Mucosa of descending colon (tissue), 3 donors: ENCODE measurements at regions not wholly inside any gene's neighbourhood (a gene's known extent, or its start where the extent isn't known, plus 50 kb on each side); places are given as distances from the start of the nearest gene placed in this dataset.

ENCODE experiments used
- ATAC-seq: fragments of 200-7000 bp; cut with Tn5 transposase; one replicate; pipeline ENCODE4 v1.9.1; 2020; ENCODE audit warnings: mild to moderate bottlenecking, moderate library complexity
- DNase-seq, 3 donors: peaks; one replicate each; pipeline ENCODE4 v3.0.0-alpha.2; 2020
- H3K36me3 ChIP-seq: fragments of 200-600 bp; one replicate; pipeline ENCODE4 v1.8.0; 2021; ENCODE audit warnings: low read depth, mild to moderate bottlenecking
- H3K4me1 ChIP-seq: fragments of 200-600 bp; one replicate; pipeline ENCODE4 v1.8.0; 2021; ENCODE audit warnings: low read depth, mild to moderate bottlenecking
- H3K4me3 ChIP-seq: fragments of 200-600 bp; one replicate; pipeline ENCODE4 v1.8.0; 2021; ENCODE audit warnings: mild to moderate bottlenecking
- H3K9me3 ChIP-seq: fragments of 200-600 bp; one replicate; pipeline ENCODE4 v1.8.0; 2021; ENCODE audit warnings: mild to moderate bottlenecking
- intact Hi-C, 2 donors: fragments of 100-400 bp; cut with DNase I in 1 of 2; cut with micrococcal nuclease in 1 of 2; formaldehyde crosslinking; loops; one replicate each; pipeline versions ENCODE4 v1.11.0 to v1.11.1; 2022; cut with DNase I, micrococcal nuclease
- TF ChIP-seq, protein P1 (sequence below): fragments of 200-600 bp; IDR thresholded peaks from one replicate; pipeline ENCODE4 v1.8.0; 2022; ENCODE audit warnings: antibody characterized with exemption, mild to moderate bottlenecking
- donor health status: DM: no; HTN: no; CAD: no; lungs with moderate emphysema.
- donor health status: DM: no; HTN: no; CAD: no.
- donor health status: DM: no; HTN: yes; CAD: no.

DNA sequence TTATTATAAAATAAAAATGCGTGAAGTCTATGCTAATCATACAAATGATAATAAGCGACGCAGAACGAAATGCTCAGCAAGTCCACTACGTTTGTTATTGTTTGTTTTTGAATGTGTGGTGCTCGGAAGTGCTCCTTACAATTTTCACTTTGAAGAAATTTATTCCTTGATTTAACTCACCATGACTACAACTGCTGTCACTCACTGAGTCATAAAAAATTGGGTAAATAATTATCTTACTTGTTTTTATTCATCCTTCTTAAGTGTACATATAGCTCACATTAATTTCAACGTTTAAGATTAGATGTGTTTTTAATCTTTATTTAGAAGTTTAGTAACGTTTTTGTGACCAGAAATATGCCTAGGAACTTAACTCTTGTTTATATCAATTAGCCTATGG lies 66.7 kb upstream of the NANOGP8 start:
- no peaks in the 10 kb centered on the region for H3K36me3 ChIP-seq
- no peak for ATAC-seq
- intact Hi-C loops: no loop called here
- H3K4me1 ChIP-seq: no peaks in the 10 kb centered on the region
- H3K9me3 ChIP-seq: no peaks in the 10 kb centered on the region
- TF ChIP-seq, protein P1, sequence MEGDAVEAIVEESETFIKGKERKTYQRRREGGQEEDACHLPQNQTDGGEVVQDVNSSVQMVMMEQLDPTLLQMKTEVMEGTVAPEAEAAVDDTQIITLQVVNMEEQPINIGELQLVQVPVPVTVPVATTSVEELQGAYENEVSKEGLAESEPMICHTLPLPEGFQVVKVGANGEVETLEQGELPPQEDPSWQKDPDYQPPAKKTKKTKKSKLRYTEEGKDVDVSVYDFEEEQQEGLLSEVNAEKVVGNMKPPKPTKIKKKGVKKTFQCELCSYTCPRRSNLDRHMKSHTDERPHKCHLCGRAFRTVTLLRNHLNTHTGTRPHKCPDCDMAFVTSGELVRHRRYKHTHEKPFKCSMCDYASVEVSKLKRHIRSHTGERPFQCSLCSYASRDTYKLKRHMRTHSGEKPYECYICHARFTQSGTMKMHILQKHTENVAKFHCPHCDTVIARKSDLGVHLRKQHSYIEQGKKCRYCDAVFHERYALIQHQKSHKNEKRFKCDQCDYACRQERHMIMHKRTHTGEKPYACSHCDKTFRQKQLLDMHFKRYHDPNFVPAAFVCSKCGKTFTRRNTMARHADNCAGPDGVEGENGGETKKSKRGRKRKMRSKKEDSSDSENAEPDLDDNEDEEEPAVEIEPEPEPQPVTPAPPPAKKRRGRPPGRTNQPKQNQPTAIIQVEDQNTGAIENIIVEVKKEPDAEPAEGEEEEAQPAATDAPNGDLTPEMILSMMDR: no peak
- H3K4me3 ChIP-seq: no peak overlapping the region
- DNase-seq: no peak

DNA sequence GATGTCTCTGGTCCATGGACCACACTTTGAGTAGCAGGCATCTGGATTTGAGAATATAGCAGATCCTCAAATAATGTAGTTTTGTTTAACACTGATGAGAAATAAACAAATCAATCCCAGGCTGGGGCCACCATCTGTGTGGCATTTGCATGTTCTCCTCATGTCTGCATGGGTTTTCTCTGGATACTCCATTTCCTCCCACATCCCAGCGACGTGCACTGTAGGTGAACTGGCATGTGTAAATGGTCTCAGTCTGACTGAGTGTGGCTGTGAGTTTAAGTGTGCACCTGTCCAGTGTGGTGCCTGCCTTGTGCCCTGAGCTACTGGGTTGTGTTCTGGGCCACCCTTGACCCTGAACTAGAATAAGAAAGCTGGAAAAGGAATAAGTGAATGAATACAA lies 66.3 kb upstream of the NANOGP8 start:
- Histone ChIP-seq H3K9me3 (no peaks in the 10 kb centered on the region), H3K4me1 (no peaks in the 10 kb centered on the region), H3K36me3 (no peaks in the 10 kb centered on the region), H3K4me3 (no peak overlapping the region)
- DNase-seq: no peak
- TF ChIP-seq, protein P1: no peak
- no peak for ATAC-seq
- intact Hi-C loops: no loop called here

DNA sequence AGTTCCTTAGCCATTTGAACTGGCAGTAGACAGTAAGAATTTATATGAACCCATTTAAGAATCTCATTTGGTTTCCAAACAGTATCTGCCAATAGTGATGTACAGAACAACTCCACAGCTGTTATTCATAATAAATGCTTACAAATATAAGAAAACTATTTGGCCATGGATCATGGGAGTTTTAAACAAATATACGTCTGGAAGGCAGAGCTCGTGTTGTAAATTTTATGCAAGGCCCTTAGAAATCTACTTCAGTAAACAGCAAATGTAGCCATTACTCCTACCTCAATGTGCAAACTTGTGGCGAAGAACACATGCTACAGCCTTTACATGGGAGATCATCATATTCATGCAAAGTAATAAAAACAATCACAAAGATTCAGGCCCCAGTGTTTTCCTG lies 65.3 kb upstream of the NANOGP8 start:
- Histone ChIP-seq H3K9me3 (no peaks in the 10 kb centered on the region), H3K4me1 (no peaks in the 10 kb centered on the region), H3K4me3 (no peak overlapping the region), H3K36me3 (no peaks in the 10 kb centered on the region)
- DNase-seq (no peak), ATAC-seq (no peak)
- TF ChIP-seq, protein P1: no peak
- intact Hi-C loops: no loop called here

DNA sequence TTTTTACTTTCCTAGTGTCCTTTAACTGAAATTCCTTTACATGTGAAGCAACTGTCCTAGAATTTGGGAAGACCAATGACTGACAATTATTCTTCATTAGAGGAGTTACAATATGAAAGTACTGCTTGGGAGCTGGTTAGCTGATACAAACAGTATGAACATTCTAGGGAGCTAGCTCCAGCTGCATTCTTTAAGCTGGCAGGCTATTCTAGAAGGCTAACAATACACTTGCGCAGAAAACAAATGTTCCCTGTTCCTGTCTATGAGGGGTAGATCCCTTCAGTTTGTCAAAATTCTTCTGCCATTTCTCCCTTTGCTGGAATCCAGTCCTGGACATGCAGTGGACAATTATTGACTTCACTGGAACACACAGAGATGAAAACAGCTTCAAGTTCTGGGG lies 60.2 kb upstream of the NANOGP8 start:
- DNase-seq (no peak), ATAC-seq (no peak)
- intact Hi-C loops: no loop called here
- Histone ChIP-seq H3K4me1 (no peaks in the 10 kb centered on the region), H3K9me3 (no peaks in the 10 kb centered on the region), H3K36me3 (no peaks in the 10 kb centered on the region), H3K4me3 (no peak overlapping the region)
- TF ChIP-seq, protein P1: no peak

DNA sequence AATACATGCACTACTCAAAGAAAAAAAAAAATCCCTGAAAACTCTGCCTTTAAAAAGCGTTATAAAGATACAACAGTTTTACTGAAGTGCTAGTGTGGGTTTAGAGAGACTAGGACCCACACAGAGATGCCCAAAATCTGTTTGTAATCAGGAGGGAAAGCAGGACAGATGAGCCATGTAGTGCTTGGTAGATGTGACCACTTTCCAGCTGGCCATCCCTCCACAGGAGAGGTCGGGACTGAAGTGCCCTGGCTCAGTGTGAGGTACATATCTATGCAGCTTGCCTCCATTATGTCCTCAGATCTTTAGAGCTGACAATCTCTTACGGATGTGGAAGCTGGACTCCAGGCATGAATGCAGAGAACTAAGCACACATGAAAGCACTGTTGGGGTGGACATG lies 57.5 kb upstream of the NANOGP8 start:
- Histone ChIP-seq H3K4me1 (no peaks in the 10 kb centered on the region), H3K36me3 (no peaks in the 10 kb centered on the region), H3K9me3 (no peaks in the 10 kb centered on the region), H3K4me3 (no peak overlapping the region)
- ATAC-seq: no peak
- intact Hi-C loops: no loop called here
- TF ChIP-seq, protein P1: no peak
- no peak for DNase-seq

DNA sequence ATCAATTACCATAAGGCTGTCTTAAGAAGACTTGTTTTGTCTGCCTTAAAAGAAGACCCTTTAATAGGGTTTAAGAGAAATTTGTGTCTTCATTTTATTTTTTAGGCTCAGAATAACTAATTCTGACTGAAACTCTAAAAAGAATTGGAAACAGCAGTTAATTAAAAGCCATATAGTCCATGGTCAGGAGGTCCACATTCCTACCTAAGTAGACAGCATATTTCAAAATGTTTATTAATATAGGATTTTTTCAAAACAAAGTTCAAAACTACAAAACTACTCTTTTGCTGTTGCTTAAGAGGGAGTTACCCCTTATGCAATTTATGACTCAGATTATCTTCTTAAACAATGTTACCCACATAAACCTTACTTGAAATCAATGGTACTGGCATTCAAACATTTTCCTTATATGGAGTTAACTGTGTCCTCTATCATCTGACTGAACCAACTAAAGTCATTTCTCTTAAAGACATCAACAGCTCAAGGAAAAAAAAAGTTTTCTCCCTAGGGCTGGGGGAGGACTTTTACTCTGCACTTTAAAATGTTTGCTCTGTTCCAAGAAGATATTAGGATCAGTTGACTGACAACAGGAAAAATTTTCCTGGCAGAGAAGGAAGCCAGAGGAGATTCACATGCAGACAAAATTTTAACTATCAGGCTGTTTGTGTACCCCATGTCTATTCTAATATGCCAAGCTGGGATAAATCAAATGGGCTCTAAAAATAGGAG lies 56.8 kb upstream of the NANOGP8 start:
- ATAC-seq: no peak
- no peaks in the 10 kb centered on the region for H3K4me1 ChIP-seq
- no peak for DNase-seq
- intact Hi-C loops: no loop called here
- H3K4me3 ChIP-seq: no peak overlapping the region
- no peaks in the 10 kb centered on the region for H3K9me3 ChIP-seq
- no peaks in the 10 kb centered on the region for H3K36me3 ChIP-seq
- TF ChIP-seq, protein P1: no peak
